Suprapubic skin (tissue), 4 donors: ENCODE measurements at regions not wholly inside any gene's neighbourhood (a gene's known extent, or its start where the extent isn't known, plus 50 kb on each side); places are given as distances from the start of the nearest gene placed in this dataset.

Experiments used
- CTCF ChIP-seq, 2 donors: fragments of 200-600 bp in 1 of 2; fragments of 450-650 bp in 1 of 2; sonication (generic) in 1 of 2; IDR thresholded peaks; one replicate each; pipeline ENCODE4 v1.5.1; 2016 to 2019; ENCODE audit warnings: antibody characterized with exemption in 2 of 2, mild to moderate bottlenecking in 1 of 2, moderate library complexity in 1 of 2
- POLR2A ChIP-seq, 2 donors: fragments of 450-650 bp; IDR thresholded peaks; one replicate each; pipeline ENCODE4 v1.6.1; 2017; ENCODE audit warnings: antibody characterized with exemption in 2 of 2, mild to moderate bottlenecking in 2 of 2, moderate library complexity in 2 of 2
- POLR2AphosphoS5 ChIP-seq, 3 donors: sonication (generic); formaldehyde crosslinking; IDR thresholded peaks; one replicate each; pipeline ENCODE4 v1.6.1; 2017; ENCODE audit warnings: antibody characterized with exemption in 3 of 3

DNA sequence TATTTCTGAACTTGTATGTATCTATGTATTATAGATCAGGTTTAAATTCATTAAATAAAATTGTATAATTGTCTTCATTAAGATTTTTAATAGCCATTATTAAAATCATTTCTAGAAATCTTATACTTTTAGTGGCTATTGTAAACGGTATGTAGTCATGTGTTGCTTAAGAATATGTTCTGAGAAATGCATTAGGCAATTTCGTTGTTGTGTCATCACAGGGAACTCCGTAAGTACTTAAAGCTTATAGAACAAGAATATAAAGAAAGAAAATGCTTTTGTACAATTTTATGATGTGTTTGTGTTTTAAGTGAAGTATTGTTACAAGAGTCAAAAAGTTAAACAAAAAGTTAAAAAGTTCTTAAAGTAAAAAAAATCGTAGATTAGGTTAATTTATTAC, 765.8 kb downstream of the METTL4 start:
- TF ChIP-seq CTCF (IDR thresholded peaks at IDR 0.05) (no peak), POLR2A (IDR thresholded peaks at IDR 0.05) (no peak), POLR2AphosphoS5 (IDR thresholded peaks at IDR 0.05) (no peak)
